AG04450 (cell line): ENCODE measurements at regions not wholly inside any gene's neighbourhood (a gene's known extent, or its start where the extent isn't known, plus 50 kb on each side); places are given as distances from the start of the nearest gene placed in this dataset.

Source experiments
- CTCF ChIA-PET: fragments of 300-600, 350-600 bp; formaldehyde crosslinking; extraction: SDS; loops from one replicate; lab custom pipeline; 2022; ENCODE audit warnings: antibody characterized with exemption, inconsistent platforms; lab: Charles Lee
- POLR2A ChIA-PET: fragments of 350-600 bp; formaldehyde crosslinking; extraction: SDS; loops from one replicate; lab custom pipeline; 2021; ENCODE audit warnings: antibody characterized with exemption, inconsistent platforms; lab: Yijun Ruan, JAX
- DNase-seq: peaks from one replicate; pipeline ENCODE4 v3.0.0-alpha.2; 2011; ENCODE audit warnings: low read depth, low spot score
- H3K27ac ChIP-seq: one replicate; pipeline ENCODE4 v1.5.1; 2012; ENCODE audit warnings: low read depth, low read length, control low read depth
- H3K27me3 ChIP-seq: one replicate; pipeline ENCODE4 v1.6.0; 2012; ENCODE audit warnings: low read length; ENCODE audit not compliant: control insufficient read depth, insufficient read depth
- H3K4me3 ChIP-seq: 2 replicates; pipeline ENCODE4 v1.5.1; 2011; ENCODE audit warnings: mild to moderate bottlenecking, low read depth, low read length, control low read depth
- H3K9me3 ChIP-seq: 2 replicates; pipeline ENCODE4 v1.5.1; 2012; ENCODE audit warnings: low read length; ENCODE audit not compliant: control insufficient read depth, insufficient read depth
- CTCF ChIP-seq: IDR thresholded peaks from 2 replicates; pipeline ENCODE4 v1.5.1; 2011; ENCODE audit warnings: low read depth, low read length, control low read depth, inconsistent platforms

DNA sequence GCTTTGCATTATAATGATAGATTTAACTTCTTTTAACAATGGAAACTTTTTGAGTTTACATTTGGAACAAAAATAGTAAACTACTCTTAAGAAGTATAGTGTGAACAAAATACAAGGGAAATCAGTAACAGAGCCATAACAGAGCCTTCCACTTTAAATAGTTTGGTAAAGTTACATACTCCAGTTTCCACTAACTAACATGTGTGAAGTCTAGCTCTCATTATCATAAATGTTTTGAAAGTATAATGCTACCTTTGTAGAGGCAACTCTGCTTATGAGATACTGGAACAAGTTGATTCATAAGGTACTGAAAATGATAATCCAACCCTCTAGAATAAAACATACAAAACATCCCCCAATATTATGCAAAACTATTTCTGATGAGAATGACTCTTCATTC lies 1155.1 kb upstream of the ADGRL2 start:
- CTCF ChIA-PET: interaction anchor here (0.7 to 1.1 kb wide), 2 partner anchors 11 to 13 kb away, joined by 3 to 4 read pairs; no protein-coding TSS in a partner anchor
- no peak for TF ChIP-seq CTCF

GRCh38 chr1:80640978-80641377 lies 1159.8 kb upstream of the ADGRL2 start:
- no peak for TF ChIP-seq CTCF
- Histone ChIP-seq H3K4me3 (no peak overlapping the region), H3K9me3 (no peaks in the 10 kb centered on the region), H3K27me3 (no peaks in the 10 kb centered on the region), H3K27ac (no peak overlapping the region)
- ChIA-PET CTCF (interaction anchor here (0.7 kb wide), 1 partner anchor 53 kb away, joined by 3 read pairs; no protein-coding TSS in a partner anchor), POLR2A (no interaction called here)
- no peak for DNase-seq

More for the DNA sequence above, 1155.1 kb upstream of the ADGRL2 start:
- POLR2A ChIA-PET: no interaction called here
- Histone ChIP-seq H3K27ac (no peak overlapping the region), H3K4me3 (no peak overlapping the region), H3K27me3 (no peaks in the 10 kb centered on the region), H3K9me3 (no peaks in the 10 kb centered on the region)
- no peak for DNase-seq

GRCh38 chr1:80639777-80640533 lies 1160.8 kb upstream of the ADGRL2 start:
- no peak for DNase-seq
- ChIA-PET POLR2A (no interaction called here), CTCF (no interaction called here)
- H3K4me3 ChIP-seq: no peak overlapping the region
- no peak overlapping the region for H3K27ac ChIP-seq
- no peak for TF ChIP-seq CTCF
- no peaks in the 10 kb centered on the region for H3K27me3 ChIP-seq
- no peaks in the 10 kb centered on the region for H3K9me3 ChIP-seq

DNA sequence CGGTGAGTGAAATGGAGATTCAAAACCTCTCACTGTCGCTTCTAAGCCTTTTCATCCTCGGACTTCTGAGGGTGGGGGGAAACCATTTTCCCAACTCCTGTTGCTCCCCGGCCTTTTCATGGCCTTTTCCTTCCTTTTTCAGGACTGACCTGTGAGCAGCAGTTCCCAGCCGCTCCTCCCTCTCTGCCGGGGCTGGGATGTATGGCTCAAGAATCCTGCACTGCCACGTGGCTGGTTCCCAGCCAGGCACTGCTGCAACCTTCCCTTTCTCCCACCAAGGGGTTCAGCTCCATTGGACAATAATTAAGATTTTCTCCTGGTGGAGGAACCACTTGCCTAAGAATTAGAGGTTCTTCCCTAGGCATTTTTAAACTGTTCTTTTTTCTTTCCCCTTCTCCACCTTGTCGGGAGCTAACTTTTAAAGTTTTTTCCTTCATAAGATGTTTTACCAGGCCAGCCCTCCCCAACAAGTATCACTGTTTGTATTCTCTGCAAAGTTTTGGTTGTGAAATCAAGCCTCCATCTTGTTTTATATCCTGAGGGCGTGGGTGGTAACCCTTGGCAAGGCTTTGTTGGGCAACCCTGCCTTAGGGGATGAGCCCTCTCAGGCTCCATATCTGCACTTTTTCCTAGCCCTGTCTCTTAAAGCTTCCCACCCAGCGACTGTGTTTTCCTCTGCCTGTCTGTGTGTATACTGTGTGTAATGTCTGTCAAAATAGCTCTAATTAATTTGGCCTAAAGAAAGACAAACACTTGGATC lies 1166.6 kb upstream of the ADGRL2 start:
- CTCF ChIA-PET: no interaction called here
- Histone ChIP-seq H3K27me3 (no peaks in the 10 kb centered on the region), H3K4me3 (no peak overlapping the region), H3K27ac (no peak overlapping the region), H3K9me3 (no peaks in the 10 kb centered on the region)
- no peak for DNase-seq
- no peak for TF ChIP-seq CTCF
- POLR2A ChIA-PET: no interaction called here

DNA sequence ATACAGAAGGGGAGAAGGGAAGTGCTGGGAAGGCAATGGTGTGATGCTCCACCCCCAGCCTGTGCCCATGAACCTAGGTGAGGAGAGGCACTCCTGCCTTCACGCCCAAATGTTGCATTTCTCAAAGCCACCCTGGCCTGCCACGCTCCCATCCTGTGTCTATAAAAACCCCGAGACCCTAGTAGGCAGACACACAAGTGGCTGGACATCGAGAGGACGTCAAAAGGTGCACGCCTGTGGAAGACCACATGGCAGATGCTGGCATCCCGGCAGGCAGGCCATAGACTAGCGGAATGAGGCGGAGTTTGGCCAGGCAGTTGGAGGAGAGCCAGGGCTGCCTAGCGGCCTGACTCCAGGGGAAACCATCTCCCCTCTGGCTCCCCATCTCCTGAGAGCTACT lies 1168.5 kb upstream of the ADGRL2 start:
- Histone ChIP-seq H3K4me3 (no peak overlapping the region), H3K27me3 (no peaks in the 10 kb centered on the region), H3K9me3 (no peaks in the 10 kb centered on the region), H3K27ac (no peak overlapping the region)
- ChIA-PET POLR2A (no interaction called here), CTCF (interaction anchor here (1.0 kb wide), 1 partner anchor 13 kb away, joined by 4 read pairs; no protein-coding TSS in a partner anchor)
- no peak for DNase-seq
- TF ChIP-seq CTCF: no peak
